PC-9 (cell line): ENCODE measurements at regions not wholly inside any gene's neighbourhood (a gene's known extent, or its start where the extent isn't known, plus 50 kb on each side); places are given as distances from the start of the nearest gene placed in this dataset.

Experiments
- EZH2 ChIP-seq: fragments of 200-600 bp; sonication (generic); IDR thresholded peaks from 2 replicates; pipeline ENCODE4 v1.8.0; 2017; ENCODE audit warnings: antibody characterized with exemption, low read depth
- TF ChIP-seq, protein P1 (sequence below): fragments of 200-600 bp; sonication (generic); conservative IDR thresholded peaks from 2 replicates; pipeline ENCODE4 v1.6.1; 2017; ENCODE audit warnings: mixed run types, antibody characterized with exemption, mild to moderate bottlenecking, moderate library complexity

DNA sequence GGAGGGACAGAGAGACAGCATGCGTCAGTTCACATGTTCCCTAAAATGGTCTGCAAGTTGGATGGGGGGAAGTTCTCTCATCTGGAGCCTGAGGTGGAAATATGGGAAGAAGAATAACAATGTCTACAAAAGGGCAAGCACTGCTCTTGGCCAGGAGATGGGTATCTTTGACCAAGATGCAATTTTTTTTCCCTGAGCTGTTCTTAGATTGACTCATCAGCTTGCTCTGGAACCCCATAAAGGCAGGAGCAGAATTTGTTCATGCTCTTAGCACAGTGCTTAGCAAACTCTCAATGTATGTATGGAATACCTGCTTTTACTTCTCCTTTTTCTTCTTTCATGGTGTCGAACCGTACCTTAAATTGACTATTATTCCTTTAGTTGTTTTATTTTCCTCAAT is 90.5 kb upstream of the ZNF827 start:
- TF ChIP-seq, protein P1, sequence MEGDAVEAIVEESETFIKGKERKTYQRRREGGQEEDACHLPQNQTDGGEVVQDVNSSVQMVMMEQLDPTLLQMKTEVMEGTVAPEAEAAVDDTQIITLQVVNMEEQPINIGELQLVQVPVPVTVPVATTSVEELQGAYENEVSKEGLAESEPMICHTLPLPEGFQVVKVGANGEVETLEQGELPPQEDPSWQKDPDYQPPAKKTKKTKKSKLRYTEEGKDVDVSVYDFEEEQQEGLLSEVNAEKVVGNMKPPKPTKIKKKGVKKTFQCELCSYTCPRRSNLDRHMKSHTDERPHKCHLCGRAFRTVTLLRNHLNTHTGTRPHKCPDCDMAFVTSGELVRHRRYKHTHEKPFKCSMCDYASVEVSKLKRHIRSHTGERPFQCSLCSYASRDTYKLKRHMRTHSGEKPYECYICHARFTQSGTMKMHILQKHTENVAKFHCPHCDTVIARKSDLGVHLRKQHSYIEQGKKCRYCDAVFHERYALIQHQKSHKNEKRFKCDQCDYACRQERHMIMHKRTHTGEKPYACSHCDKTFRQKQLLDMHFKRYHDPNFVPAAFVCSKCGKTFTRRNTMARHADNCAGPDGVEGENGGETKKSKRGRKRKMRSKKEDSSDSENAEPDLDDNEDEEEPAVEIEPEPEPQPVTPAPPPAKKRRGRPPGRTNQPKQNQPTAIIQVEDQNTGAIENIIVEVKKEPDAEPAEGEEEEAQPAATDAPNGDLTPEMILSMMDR: no peak
- no peak for TF ChIP-seq EZH2
